GM18498 (cell line): ENCODE measurements at regions not wholly inside any gene's neighbourhood (a gene's known extent, or its start where the extent isn't known, plus 50 kb on each side); places are given as distances from the start of the nearest gene placed in this dataset.

Experiments used
- ATAC-seq: cut with Tn5 transposase; IDR thresholded peaks from one replicate; pipeline ENCODE4 v1.9.1; 2021; ENCODE audit warnings: mild to moderate bottlenecking, moderate library complexity; ENCODE audit not compliant: unreplicated experiment

DNA sequence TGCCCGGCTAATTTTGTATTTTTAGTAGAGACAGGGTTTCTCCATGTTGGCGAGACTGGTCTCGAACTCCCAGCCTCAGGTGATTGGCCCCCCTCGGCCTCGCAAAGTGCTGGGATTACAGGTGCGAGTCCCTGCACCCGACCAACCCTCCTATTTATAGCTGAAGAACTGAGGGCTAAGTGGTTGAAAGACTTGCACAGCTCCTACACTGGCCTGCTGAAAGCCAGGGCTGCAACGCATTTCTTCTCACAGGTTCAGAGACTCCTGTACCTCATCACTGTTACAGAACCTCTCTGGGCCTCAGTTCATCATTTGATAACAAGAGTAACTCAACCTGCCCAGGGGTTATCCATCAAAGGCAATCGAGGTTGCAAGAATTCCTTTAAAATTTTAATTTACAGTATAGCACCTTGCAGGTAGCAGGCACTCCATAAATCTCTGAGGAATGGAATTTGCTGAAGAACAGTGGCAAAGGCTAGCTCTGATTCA lies 626.5 kb upstream of the TBL1XR1 start:
- no peak for ATAC-seq

DNA sequence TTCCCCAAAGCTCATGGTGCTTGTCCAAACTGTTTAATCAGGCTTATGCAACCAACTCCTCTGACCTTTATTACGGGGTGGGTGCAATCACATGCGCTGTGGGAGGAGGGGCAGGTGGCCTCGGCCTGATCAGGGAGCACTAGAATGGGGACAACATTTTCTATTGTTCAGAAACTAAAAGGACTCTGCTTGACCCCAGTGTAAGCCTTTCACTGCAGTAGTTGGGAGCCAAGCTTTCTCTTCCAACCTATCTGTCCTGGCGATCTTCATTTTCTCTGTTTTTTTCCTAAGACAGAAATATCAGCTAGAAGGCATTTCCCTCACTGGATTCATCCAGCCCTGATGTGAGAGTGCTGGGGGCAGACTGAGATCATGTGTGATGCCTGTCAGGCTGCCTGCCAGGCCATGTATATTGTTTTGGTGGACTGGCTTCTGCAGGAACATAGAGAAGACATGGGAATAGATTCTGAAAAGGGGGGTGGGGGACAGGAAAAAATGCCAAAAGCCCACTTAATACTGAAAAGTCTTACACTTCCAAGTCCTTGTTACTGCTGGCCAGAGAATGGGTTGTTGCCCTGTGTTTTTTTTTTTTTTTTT lies 627.0 kb upstream of the TBL1XR1 start:
- no peak for ATAC-seq

DNA sequence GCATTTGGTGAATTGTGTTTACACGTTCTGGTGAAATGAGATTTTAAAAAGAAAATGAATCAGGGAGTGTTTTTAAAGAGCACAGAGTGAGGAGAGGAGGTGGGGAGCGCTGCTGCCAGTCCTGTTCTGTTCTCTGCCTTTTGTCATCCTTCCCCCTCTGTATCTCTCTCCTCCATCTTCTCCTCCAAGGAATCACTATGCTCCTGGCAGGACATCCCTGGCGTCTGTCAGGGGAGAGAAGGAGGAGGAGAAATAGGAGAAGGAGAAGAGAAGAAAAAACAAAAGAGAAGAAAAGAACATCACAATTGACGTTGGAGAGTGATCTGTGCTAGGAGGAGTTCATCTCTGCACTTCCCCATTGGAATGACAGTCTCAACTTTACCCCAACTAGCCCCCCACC lies 627.6 kb upstream of the TBL1XR1 start:
- ATAC-seq = no peak

GRCh38 chr3:177826253-177826652 lies 629.0 kb upstream of the TBL1XR1 start:
- no peak for ATAC-seq

DNA sequence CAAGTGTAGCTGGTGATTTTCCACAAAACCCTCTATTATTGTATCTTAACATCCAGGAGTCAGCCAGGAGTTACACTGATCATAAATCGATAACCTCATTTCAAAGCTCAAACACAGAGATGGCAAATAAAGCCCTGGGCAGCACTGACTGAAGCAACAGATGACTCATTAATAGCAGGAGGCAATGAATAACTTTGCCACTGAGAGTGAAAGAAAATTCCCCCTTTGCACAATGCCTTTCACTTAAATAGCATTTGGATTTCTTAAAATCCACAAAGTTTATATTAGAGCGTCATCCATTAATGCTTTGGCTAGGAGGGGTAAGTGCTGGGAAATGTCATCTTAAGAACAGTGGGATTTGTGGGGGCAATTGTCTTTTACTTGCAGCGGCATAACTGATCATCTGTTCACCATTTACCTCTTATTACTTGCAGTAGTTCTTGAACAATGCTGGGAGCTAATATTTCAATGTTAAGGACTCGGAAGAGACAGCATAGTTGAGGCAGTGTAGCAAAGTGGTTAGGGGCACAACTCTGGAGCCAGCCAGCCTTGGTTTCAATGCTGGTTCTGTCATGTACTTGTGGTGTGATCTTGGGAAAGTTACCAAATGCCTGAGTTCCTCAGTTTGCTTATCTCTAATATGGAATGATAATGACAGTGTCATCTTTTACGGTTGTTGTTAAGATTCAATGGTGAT lies 630.4 kb upstream of the TBL1XR1 start:
- ATAC-seq = no peak

DNA sequence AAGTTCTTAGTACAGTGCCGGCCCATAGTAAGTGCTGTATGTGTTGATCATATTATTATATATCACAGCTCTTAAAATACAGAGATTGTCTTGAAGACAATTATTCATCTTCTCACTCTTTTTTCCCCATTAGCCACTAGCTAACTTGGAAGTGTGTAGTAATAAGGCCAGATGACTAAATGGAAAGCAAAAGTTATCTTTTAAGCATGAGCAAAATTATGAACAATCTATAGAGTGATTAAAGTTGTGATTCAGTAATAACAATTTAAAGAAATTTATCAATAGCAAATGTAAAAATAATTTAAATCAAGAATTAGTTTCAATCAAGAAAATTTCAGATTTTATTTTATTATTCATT lies 630.9 kb upstream of the TBL1XR1 start:
- ATAC-seq = no peak

DNA sequence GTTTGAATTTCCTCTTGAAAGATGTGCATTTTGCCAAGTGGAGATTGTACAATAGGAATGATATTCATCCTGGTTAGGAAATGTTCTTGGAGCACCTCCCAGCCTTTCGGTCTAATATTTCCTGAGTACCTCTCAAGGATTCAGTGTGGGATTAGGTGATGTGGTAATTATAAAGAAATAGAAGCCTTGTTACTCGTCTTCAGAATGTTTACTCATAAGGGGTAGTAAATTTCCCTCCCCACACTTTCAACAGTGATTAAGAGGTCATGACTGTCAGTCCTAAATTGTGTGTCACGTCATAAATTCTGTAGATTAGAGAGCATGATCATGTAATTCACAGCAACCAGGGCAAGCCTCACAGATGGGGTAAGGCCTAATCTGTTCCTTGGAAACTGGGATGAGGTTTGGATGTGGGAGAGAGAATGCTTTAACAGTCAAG lies 633.1 kb upstream of the TBL1XR1 start:
- no peak for ATAC-seq

DNA sequence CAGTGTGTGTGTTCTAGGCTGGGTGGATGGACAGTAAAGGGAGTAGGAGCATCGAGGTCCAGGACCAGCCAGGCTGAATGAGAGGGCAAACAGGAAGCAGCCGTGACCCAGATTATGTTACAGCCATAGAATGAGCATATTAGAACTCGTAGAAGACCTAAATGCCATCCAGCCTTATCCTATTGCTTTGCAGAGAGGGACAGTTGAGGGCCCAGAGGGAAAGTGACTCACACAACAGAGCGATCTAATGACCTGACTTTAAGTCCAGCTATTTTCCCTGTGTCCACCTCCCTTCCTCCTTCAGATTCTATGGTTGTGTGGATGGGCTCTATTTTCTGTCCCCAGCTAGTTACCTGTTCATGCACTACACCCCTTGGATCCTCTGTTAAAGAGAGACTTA lies 634.1 kb upstream of the TBL1XR1 start:
- no peak for ATAC-seq

- ATAC-seq = no peak
Observed at GRCh38 chr3:177832880-177833279, 635.6 kb upstream of the TBL1XR1 start.

DNA sequence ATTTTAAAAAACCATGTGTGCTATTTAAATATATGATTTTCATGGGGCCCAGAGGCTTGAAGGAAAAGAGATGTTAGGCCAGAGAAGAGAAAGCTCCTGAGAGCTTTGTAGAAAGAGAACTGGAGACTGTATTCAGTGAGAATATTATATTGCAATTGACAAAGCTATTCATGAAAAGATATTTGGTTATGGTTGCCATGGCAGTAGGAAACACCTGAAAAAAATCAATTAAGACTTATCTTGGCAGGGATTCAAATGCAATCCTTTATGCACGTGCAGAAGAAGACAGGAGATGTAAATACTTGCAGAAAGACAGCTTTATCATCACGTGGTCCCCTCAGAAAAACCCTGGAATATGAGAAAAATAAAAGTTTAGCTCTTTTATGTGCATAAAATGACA lies 636.0 kb upstream of the TBL1XR1 start:
- no peak for ATAC-seq

- ATAC-seq = no peak
Observed at GRCh38 chr3:177835008-177835407, 637.7 kb upstream of the TBL1XR1 start.

DNA sequence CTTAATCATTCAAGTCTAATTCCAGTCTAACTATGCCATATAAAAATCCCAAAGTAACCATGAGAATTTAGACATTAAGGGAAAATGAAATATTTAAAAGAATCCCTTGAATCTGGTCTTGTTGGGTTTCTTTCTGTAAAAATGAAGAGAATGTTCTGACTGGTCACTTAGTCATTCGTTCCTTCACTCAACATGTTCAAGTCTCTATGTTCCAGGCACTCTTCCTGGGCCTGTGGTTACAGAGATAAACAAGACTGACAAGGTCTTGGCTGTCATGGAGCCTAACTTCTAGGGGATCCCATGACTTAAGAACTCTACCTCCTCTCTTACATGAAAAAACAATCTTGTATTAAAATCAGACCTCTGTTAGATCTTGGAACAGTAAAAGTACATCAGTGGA lies 638.6 kb upstream of the TBL1XR1 start:
- ATAC-seq = no peak

GRCh38 chr3:177836671-177837070 lies 639.4 kb upstream of the TBL1XR1 start:
- no peak for ATAC-seq

- no peak for ATAC-seq
Observed at GRCh38 chr3:177837951-177838655, 640.8 kb upstream of the TBL1XR1 start.

DNA sequence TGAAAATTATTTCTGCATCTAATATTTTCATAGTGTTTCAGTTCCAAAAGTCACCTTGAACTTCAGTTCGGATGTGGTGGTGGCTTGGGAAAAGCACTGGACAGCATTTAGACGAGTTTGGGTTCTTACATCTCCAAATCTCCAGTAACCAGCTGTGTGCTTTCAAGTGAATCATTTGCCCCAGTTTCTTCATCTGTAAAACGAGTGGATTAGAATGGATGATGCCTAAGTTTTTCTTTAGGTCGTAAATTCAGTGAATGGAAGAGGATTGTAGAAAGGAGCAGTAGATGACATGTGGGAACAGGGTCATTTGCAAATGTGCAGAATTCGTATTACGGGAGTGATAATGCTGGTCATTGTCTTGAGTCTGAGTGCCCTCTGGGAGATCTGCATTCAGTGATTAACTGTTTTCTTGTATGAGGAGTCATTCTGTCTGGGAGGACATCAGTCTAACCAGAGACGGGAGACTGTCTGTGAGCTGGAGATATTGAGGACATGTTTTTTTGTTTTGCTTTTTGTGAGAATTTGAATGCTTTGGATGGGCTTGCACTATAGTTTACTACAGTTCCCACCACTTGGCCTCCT lies 641.6 kb upstream of the TBL1XR1 start:
- ATAC-seq = no peak

GRCh38 chr3:177842302-177842701 lies 645.0 kb upstream of the TBL1XR1 start:
- no peak for ATAC-seq

- no peak for ATAC-seq
Observed at GRCh38 chr3:177842743-177843734, 645.8 kb upstream of the TBL1XR1 start.

GRCh38 chr3:177852001-177852807 lies 654.9 kb upstream of the TBL1XR1 start:
- ATAC-seq = no peak

DNA sequence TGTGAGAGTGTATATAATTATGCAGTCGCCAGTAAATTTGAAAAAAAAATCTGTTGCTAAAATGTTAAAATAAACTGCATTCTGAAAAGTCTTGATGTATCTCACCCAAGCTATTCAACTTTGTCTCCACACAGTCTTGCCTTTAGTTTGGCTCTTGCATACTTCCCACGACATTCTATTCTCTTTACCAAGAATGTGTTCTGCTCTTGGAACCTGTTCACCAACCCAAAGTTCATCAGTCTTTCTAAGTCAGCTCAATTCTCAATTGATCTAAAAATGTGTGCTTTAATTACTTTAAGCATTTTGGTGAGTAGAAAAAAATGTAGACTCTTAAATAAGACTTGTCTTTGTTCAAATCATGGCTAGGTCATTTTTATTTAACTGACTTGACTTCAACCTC lies 657.7 kb upstream of the TBL1XR1 start:
- no peak for ATAC-seq

GRCh38 chr3:177860184-177860583 lies 662.9 kb upstream of the TBL1XR1 start:
- ATAC-seq = no peak
